NT2/D1 (cell line): ENCODE measurements at regions not wholly inside any gene's neighbourhood (a gene's known extent, or its start where the extent isn't known, plus 50 kb on each side); places are given as distances from the start of the nearest gene placed in this dataset.

Experiments used
- DNase-seq: peaks from one replicate; pipeline ENCODE4 v3.0.0-alpha.2; 2011; ENCODE audit warnings: low read depth, low spot score
- H3K27me3 ChIP-seq: 2 replicates; pipeline ENCODE4 v1.6.0; 2011; ENCODE audit warnings: mild to moderate bottlenecking; ENCODE audit not compliant: insufficient read length, insufficient read depth
- H3K36me3 ChIP-seq: 2 replicates; pipeline ENCODE4 v1.6.1; 2011; ENCODE audit warnings: mild to moderate bottlenecking, low read length, mixed read lengths; ENCODE audit not compliant: insufficient read depth, insufficient read length
- H3K4me1 ChIP-seq: 2 replicates; pipeline ENCODE4 v1.5.1; 2011; ENCODE audit not compliant: insufficient read depth, insufficient read length
- H3K4me3 ChIP-seq: 2 replicates; pipeline ENCODE4 v1.5.1; 2011; ENCODE audit warnings: low read depth; ENCODE audit not compliant: insufficient read length
- H3K9ac ChIP-seq: 2 replicates; pipeline ENCODE4 v1.6.0; 2011; ENCODE audit warnings: low read depth; ENCODE audit not compliant: insufficient read length
- H3K9me3 ChIP-seq: 2 replicates; pipeline ENCODE4 v1.5.1; 2011; ENCODE audit warnings: mild to moderate bottlenecking, low read length; ENCODE audit not compliant: insufficient read depth
- SUZ12 ChIP-seq: IDR thresholded peaks from 2 replicates; pipeline ENCODE4 v1.6.1; 2011; ENCODE audit not compliant: insufficient read length, insufficient read depth; ENCODE audit errors: extremely low read depth
- YY1 ChIP-seq: IDR thresholded peaks from 2 replicates; pipeline ENCODE4 v1.6.1; 2011; ENCODE audit not compliant: insufficient read length, insufficient read depth
- ZNF274 ChIP-seq: IDR thresholded peaks from 2 replicates; pipeline ENCODE4 v1.6.1; 2011; ENCODE audit warnings: mild to moderate bottlenecking, low read depth, low read length

DNA sequence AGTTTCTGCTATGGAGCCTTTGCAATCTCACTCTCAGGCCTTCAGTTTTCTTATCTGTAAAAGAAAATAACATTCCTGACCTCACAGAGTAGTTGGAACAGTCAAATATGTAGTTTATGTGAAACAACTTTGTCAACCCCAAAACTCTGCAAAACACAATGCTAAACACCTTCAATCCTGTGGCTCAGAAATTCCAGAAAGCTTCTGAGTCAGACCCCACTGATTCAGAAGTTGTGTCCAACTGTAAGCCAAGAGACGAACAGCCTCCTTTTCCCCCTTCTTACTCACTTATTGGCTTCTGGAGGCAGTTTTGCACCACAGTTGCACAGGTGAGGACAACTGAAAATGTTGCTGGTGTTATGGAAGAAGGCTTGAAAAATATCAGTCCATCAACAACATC lies 52.9 kb downstream of the TMSB4Y start:
- no peak overlapping the region for H3K4me3 ChIP-seq
- peaks cover 6% of the 10 kb centered on the region for H3K27me3 ChIP-seq
- no peaks in the 10 kb centered on the region for H3K36me3 ChIP-seq
- no peaks in the 10 kb centered on the region for H3K4me1 ChIP-seq
- TF ChIP-seq YY1, result no peak
- no peak for TF ChIP-seq ZNF274
- no peak for TF ChIP-seq SUZ12
- H3K9ac ChIP-seq, result no peak overlapping the region
- no peaks in the 10 kb centered on the region for H3K9me3 ChIP-seq
- no peak for DNase-seq

DNA sequence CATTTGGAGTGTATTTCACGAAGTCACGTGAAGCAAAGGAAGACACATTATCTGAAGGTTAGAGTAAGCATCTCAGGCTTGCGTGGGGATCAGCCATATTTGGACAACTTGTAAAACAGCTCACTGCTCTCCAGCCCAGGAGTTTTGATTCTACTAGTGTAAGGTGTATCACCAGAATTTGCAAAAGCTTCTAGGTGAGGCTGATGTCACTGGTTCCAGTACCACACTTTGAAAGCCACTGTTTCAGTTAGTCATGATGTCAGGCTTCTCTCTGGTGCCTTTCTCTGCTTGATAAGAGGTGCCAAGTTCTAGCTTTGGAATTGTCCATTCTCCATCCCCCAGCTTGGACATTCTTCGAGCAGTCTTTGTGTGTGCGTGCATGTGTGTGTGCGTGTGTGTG lies 62.3 kb downstream of the TMSB4Y start:
- H3K36me3 ChIP-seq, result no peaks in the 10 kb centered on the region
- no peak overlapping the region for H3K4me3 ChIP-seq
- no peak for DNase-seq
- H3K27me3 ChIP-seq, result no peaks in the 10 kb centered on the region
- no peaks in the 10 kb centered on the region for H3K4me1 ChIP-seq
- H3K9me3 ChIP-seq, result no peaks in the 10 kb centered on the region
- no peak overlapping the region for H3K9ac ChIP-seq
- TF ChIP-seq SUZ12 (no peak), ZNF274 (no peak), YY1 (no peak)

DNA sequence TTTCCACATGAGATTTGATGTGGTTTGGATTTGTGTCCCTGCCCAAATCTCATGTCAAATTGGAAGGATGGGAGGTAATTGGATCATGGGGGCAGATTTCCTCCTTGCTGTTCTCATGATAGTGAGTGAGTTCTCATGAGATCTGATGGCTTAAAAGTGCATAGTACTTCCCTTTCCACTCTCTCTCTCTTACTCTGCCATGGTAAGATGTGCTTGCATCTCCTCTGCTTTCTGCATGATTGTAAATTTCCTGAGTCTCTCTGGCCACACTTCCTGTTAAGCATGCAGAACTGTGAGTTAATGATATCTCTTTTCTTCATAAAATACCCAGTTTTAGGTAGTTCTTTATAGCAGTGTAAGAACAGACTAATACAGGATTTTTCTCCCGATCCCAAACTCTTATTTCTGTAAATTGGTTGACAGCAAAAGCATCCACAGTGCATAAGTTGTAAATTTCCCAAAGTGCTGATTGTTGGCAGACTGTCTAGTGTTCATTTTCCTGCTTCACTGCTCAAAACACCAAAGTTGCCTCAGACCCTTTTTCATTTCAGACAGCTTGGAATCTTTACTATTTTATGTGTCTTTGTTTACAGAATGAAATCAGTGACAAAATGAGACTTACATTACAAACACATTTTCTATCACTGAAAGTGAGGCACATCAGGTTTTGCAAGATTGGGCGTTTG lies 86.6 kb downstream of the TMSB4Y start:
- H3K27me3 ChIP-seq, result no peaks in the 10 kb centered on the region
- no peak for TF ChIP-seq SUZ12
- no peak for TF ChIP-seq YY1
- no peak for TF ChIP-seq ZNF274
- no peaks in the 10 kb centered on the region for H3K4me1 ChIP-seq
- H3K4me3 ChIP-seq, result no peak overlapping the region
- H3K9me3 ChIP-seq, result no peaks in the 10 kb centered on the region
- no peak overlapping the region for H3K9ac ChIP-seq
- no peaks in the 10 kb centered on the region for H3K36me3 ChIP-seq
- DNase-seq, result no peak

- H3K27me3 ChIP-seq, result no peaks in the 10 kb centered on the region
- no peak overlapping the region for H3K4me3 ChIP-seq
- no peaks in the 10 kb centered on the region for H3K4me1 ChIP-seq
- no peak for TF ChIP-seq YY1
- no peak for TF ChIP-seq SUZ12
- no peak for TF ChIP-seq ZNF274
- no peak overlapping the region for H3K9ac ChIP-seq
- H3K9me3 ChIP-seq, result no peaks in the 10 kb centered on the region
- DNase-seq, result no peak
- H3K36me3 ChIP-seq, result no peaks in the 10 kb centered on the region
Observed at GRCh38 chrY:13795067-13795466, 91.4 kb downstream of the TMSB4Y start.

- Histone ChIP-seq H3K36me3 (no peaks in the 10 kb centered on the region), H3K9me3 (no peaks in the 10 kb centered on the region), H3K4me1 (no peaks in the 10 kb centered on the region), H3K27me3 (no peaks in the 10 kb centered on the region), H3K9ac (no peak overlapping the region), H3K4me3 (no peak overlapping the region)
- DNase-seq, result peak; percentile 40
- TF ChIP-seq YY1 (no peak), ZNF274 (no peak), SUZ12 (no peak)
Observed at GRCh38 chrY:13802828-13803227, 99.1 kb downstream of the TMSB4Y start.

DNA sequence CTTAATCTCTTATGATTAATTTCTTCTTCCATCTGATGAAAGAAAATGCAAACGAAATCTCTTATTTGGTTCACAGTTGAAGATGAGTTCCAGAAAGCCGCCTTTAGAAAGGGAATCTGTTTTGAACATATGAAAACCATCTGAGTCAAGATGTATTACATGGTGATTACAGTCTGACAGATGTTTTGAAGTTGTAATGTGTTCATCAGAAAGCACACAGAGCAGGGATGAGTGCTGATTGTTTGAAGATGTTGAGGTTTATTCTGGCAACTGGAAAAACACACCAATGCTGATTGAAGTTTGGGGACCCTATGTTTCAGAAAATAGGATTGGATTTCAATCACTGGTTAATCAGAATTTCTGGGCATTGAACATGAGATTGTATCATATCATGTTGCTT lies 99.7 kb downstream of the TMSB4Y start:
- no peak overlapping the region for H3K4me3 ChIP-seq
- H3K9me3 ChIP-seq, result no peaks in the 10 kb centered on the region
- no peaks in the 10 kb centered on the region for H3K27me3 ChIP-seq
- no peak for DNase-seq
- no peak for TF ChIP-seq YY1
- TF ChIP-seq ZNF274, result no peak
- TF ChIP-seq SUZ12, result no peak
- H3K36me3 ChIP-seq, result no peaks in the 10 kb centered on the region
- H3K9ac ChIP-seq, result no peak overlapping the region
- H3K4me1 ChIP-seq, result no peaks in the 10 kb centered on the region

GRCh38 chrY:13804124-13805056 lies 100.7 kb downstream of the TMSB4Y start:
- H3K9me3 ChIP-seq, result no peaks in the 10 kb centered on the region
- no peaks in the 10 kb centered on the region for H3K36me3 ChIP-seq
- no peak for DNase-seq
- H3K4me3 ChIP-seq, result no peak overlapping the region
- H3K9ac ChIP-seq, result no peak overlapping the region
- TF ChIP-seq SUZ12 (no peak), ZNF274 (no peak), YY1 (peak; percentile 47)
- no peaks in the 10 kb centered on the region for H3K27me3 ChIP-seq
- no peaks in the 10 kb centered on the region for H3K4me1 ChIP-seq
